SK-N-MC (cell line): ENCODE measurements at regions not wholly inside any gene's neighbourhood (a gene's known extent, or its start where the extent isn't known, plus 50 kb on each side); places are given as distances from the start of the nearest gene placed in this dataset.

Experiments used
- EZH2 ChIP-seq: fragments of 200-600 bp; sonication (generic); IDR thresholded peaks from one replicate; pipeline ENCODE4 v1.6.1; 2017; ENCODE audit warnings: antibody characterized with exemption
- POLR2AphosphoS5 ChIP-seq: IDR thresholded peaks from 2 replicates; pipeline ENCODE4 v1.6.1; 2012; ENCODE audit warnings: mild to moderate bottlenecking, low read depth, low read length, borderline replicate concordance

GRCh38 chrX:40307871-40308270 lies 210.1 kb upstream of the BCOR start:
- TF ChIP-seq POLR2AphosphoS5 (no peak), EZH2 (no peak)
